GM04503 (cell line): ENCODE measurements at regions not wholly inside any gene's neighbourhood (a gene's known extent, or its start where the extent isn't known, plus 50 kb on each side); places are given as distances from the start of the nearest gene placed in this dataset.
"Not testable (repeated sequence)": the region's sequence is repeated elsewhere in the genome, so short reads cannot be mapped to it uniquely, and the experiment has no call there.

Source experiments
- DNase-seq: peaks from one replicate; pipeline ENCODE4 v3.0.0-alpha.2; 2012; ENCODE audit warnings: low read depth

- DNase-seq, result not testable (repeated sequence)
These were observed 74.2 kb upstream of the GNG12 start for GRCh38 chr1:67907467-67907866.

GRCh38 chr1:67906015-67906414, 72.7 kb upstream of the GNG12 start:
- not testable (repeated sequence) for DNase-seq

- not testable (repeated sequence) for DNase-seq
These were observed 69.4 kb upstream of the GNG12 start for GRCh38 chr1:67902546-67903223.

- no peak for DNase-seq
These were observed 64.9 kb upstream of the GNG12 start for GRCh38 chr1:67898033-67898726.

- no peak for DNase-seq
These were observed 64.1 kb upstream of the GNG12 start for GRCh38 chr1:67897270-67897949.

- DNase-seq, result no peak
These were observed 63.6 kb upstream of the GNG12 start for GRCh38 chr1:67896826-67897225.

GRCh38 chr1:67894981-67895735, 61.9 kb upstream of the GNG12 start:
- no peak for DNase-seq

GRCh38 chr1:67893126-67893495, 59.8 kb upstream of the GNG12 start:
- DNase-seq, result no peak

GRCh38 chr1:67892476-67893125, 59.3 kb upstream of the GNG12 start:
- DNase-seq, result no peak

GRCh38 chr1:67890857-67891256, 57.6 kb upstream of the GNG12 start:
- no peak for DNase-seq

- DNase-seq, result peak; percentile 72
These were observed 56.8 kb upstream of the GNG12 start for GRCh38 chr1:67889953-67890567.

GRCh38 chr1:67889466-67889865, 56.2 kb upstream of the GNG12 start:
- no peak for DNase-seq

GRCh38 chr1:67888216-67889106, 55.2 kb upstream of the GNG12 start:
- DNase-seq, result no peak

GRCh38 chr1:67887146-67887545, 53.9 kb upstream of the GNG12 start:
- no peak for DNase-seq

- DNase-seq, result no peak
These were observed 52.8 kb upstream of the GNG12 start for GRCh38 chr1:67886076-67886475.

- no peak for DNase-seq
These were observed 49.8 kb upstream of the GNG12 start for GRCh38 chr1:67883069-67883468.
